ENCODE measurements at regions not wholly inside any gene's neighbourhood (a gene's known extent, or its start where the extent isn't known, plus 50 kb on each side); places are given as distances from the start of the nearest gene placed in this dataset.

- TF ChIP-seq POLR2AphosphoS5 (IDR thresholded peaks at IDR 0.05; ENCODE audit: low read depth, low read length) (no peak), POLR2A (IDR thresholded peaks at IDR 0.05; ENCODE audit: low read depth, low read length) (no peak)
Measured at GRCh38 chr7:79923953-79924352, 210.7 kb upstream of the GNAI1 start.

Data from GM12892 (cell line).